IMR-90 (cell line): ENCODE measurements at regions not wholly inside any gene's neighbourhood (a gene's known extent, or its start where the extent isn't known, plus 50 kb on each side); places are given as distances from the start of the nearest gene placed in this dataset.

ENCODE experiments used
- ATAC-seq: fragments of 200-7000 bp; cut with Tn5 transposase; 2 replicates; pipeline ENCODE4 v1.9.1; 2020; ENCODE audit warnings: low read depth, mild to moderate bottlenecking, moderate library complexity
- BruUV-seq: library from RNA; stranded (reverse); fragments of 400-500 nt; replicated peaks from 2 replicates; lab custom pipeline; 2021; lab: Mats Ljungman, UMichigan
- CTCF ChIA-PET: fragments of 300-600 bp; formaldehyde crosslinking; extraction: SDS; loops from one replicate; lab custom pipeline; 2021; ENCODE audit warnings: antibody characterized with exemption; lab: Yijun Ruan, JAX
- POLR2A ChIA-PET: fragments of 300-600 bp; sonication (Branson Sonifier 250); formaldehyde crosslinking; loops from one replicate; lab custom pipeline; 2022; ENCODE audit warnings: antibody characterized with exemption; ENCODE audit not compliant: unreplicated experiment; lab: Charles Lee
- DNase-seq: peaks from one replicate; pipeline ENCODE4 v3.0.0; 2013
- H2AFZ ChIP-seq: replicated peaks from 2 replicates; pipeline ENCODE3; 2013; ENCODE audit warnings: low read length, mild to moderate bottlenecking; ENCODE audit not compliant: poor library complexity
- H2AK5ac ChIP-seq: 2 replicates; pipeline ENCODE4 v1.6.1; 2013; ENCODE audit warnings: low read depth, low read length, inconsistent platforms
- H2AK9ac ChIP-seq: replicated peaks from 2 replicates; pipeline ENCODE3; 2013; ENCODE audit warnings: mild to moderate bottlenecking, low read depth, low read length, moderate library complexity; ENCODE audit not compliant: poor library complexity
- H2BK120ac ChIP-seq: 2 replicates; pipeline ENCODE4 v1.6.1; 2013; ENCODE audit warnings: low read depth, low read length, inconsistent platforms
- H2BK15ac ChIP-seq: 3 replicates; pipeline ENCODE4 v1.6.1; 2013; ENCODE audit warnings: low read depth, low read length, inconsistent platforms
- H2BK20ac ChIP-seq: 2 replicates; pipeline ENCODE4 v1.6.1; 2013; ENCODE audit warnings: low read depth, mild to moderate bottlenecking, inconsistent platforms, low read length, moderate library complexity
- H2BK5ac ChIP-seq: 2 replicates; pipeline ENCODE4 v1.6.1; 2013; ENCODE audit warnings: mild to moderate bottlenecking, low read depth, low read length, inconsistent platforms; ENCODE audit not compliant: poor library complexity, severe bottlenecking
- H3K14ac ChIP-seq: replicated peaks from 2 replicates; pipeline ENCODE4 v1.6.1; 2013; ENCODE audit warnings: low read depth, low read length, inconsistent platforms
- H3K18ac ChIP-seq: 2 replicates; pipeline ENCODE4 v1.6.1; 2013; ENCODE audit warnings: low read depth, low read length, control low read depth
- H3K23ac ChIP-seq: 2 replicates; pipeline ENCODE4 v1.6.1; 2013; ENCODE audit warnings: low read depth, low read length, inconsistent platforms
- H3K27ac ChIP-seq: 2 replicates; pipeline ENCODE4 v1.5.1; 2013; ENCODE audit warnings: mild to moderate bottlenecking, control low read depth, low read length; ENCODE audit not compliant: insufficient read depth
- H3K27me3 ChIP-seq: 2 replicates; pipeline ENCODE4 v1.6.1; 2013; ENCODE audit warnings: low read length; ENCODE audit not compliant: control insufficient read depth, insufficient read depth
- H3K36me3 ChIP-seq: 2 replicates; pipeline ENCODE4 v1.6.1; 2013; ENCODE audit warnings: low read length, mixed read lengths; ENCODE audit not compliant: control insufficient read depth, insufficient read depth
- H3K4ac ChIP-seq: 2 replicates; pipeline ENCODE4 v1.6.1; 2013; ENCODE audit warnings: low read depth, low read length, inconsistent platforms
- H3K4me1 ChIP-seq: 2 replicates; pipeline ENCODE4 v1.6.1; 2013; ENCODE audit warnings: low read length, mixed read lengths; ENCODE audit not compliant: control insufficient read depth, insufficient read depth
- H3K4me2 ChIP-seq: 2 replicates; pipeline ENCODE4 v1.6.1; 2013; ENCODE audit warnings: low read depth, mild to moderate bottlenecking, control low read depth, low read length, moderate library complexity
- H3K4me3 ChIP-seq: 2 replicates; pipeline ENCODE4 v1.5.1; 2013; ENCODE audit warnings: low read depth, mild to moderate bottlenecking, control low read depth, low read length, moderate library complexity; ENCODE audit not compliant: insufficient read depth
- H3K56ac ChIP-seq: 2 replicates; pipeline ENCODE4 v1.6.1; 2013; ENCODE audit warnings: low read length, inconsistent platforms; ENCODE audit not compliant: insufficient read depth; ENCODE audit errors: extremely low read depth
- H3K79me1 ChIP-seq, 2 experiments: 2 replicates each; pipeline ENCODE4 v1.6.1; 2013; ENCODE audit warnings: low read length in 2 of 2, inconsistent platforms in 1 of 2, low read depth in 1 of 2
- H3K9ac ChIP-seq: 2 replicates; pipeline ENCODE4 v1.6.1; 2013; ENCODE audit warnings: low read depth, low read length, control low read depth
- H3K9me1 ChIP-seq: 2 replicates; pipeline ENCODE4 v1.6.1; 2013; ENCODE audit warnings: low read length, inconsistent platforms; ENCODE audit not compliant: insufficient read depth
- H3K9me3 ChIP-seq: 2 replicates; pipeline ENCODE4 v1.6.1; 2013; ENCODE audit warnings: low read length; ENCODE audit not compliant: control insufficient read depth, insufficient read depth
- H4K20me1 ChIP-seq: 2 replicates; pipeline ENCODE4 v1.6.1; 2013; ENCODE audit warnings: low read length, inconsistent platforms; ENCODE audit not compliant: insufficient read depth
- H4K5ac ChIP-seq: 2 replicates; pipeline ENCODE4 v1.6.1; 2013; ENCODE audit warnings: mild to moderate bottlenecking, low read depth, low read length, control low read depth
- H4K8ac ChIP-seq, 2 experiments: 2 replicates each; pipeline ENCODE4 v1.6.1; 2013; ENCODE audit warnings: low read depth in 2 of 2, low read length in 2 of 2, control low read depth in 1 of 2, inconsistent platforms in 1 of 2
- H4K91ac ChIP-seq: 2 replicates; pipeline ENCODE4 v1.6.1; 2013; ENCODE audit warnings: low read depth, low read length, inconsistent platforms; ENCODE audit not compliant: insufficient read depth
- BHLHE40 ChIP-seq: fragments of 150-350 bp; IDR thresholded peaks from 2 replicates; pipeline ENCODE4 v1.6.1; 2016; ENCODE audit warnings: mild to moderate bottlenecking, low read depth, low read length
- CEBPB ChIP-seq: IDR thresholded peaks from 2 replicates; pipeline ENCODE4 v1.6.1; 2012; ENCODE audit warnings: low read depth, low read length, improper control_type of control experiment
- CHD1 ChIP-seq: IDR thresholded peaks from 2 replicates; pipeline ENCODE4 v1.6.1; 2012; ENCODE audit warnings: low read depth, low read length, improper control_type of control experiment
- CTCF ChIP-seq: conservative IDR thresholded peaks from 2 replicates; pipeline ENCODE4 v1.5.1; 2012; ENCODE audit warnings: mild to moderate bottlenecking, low read depth, low read length, improper control_type of control experiment
- ELK1 ChIP-seq: fragments of 150-350 bp; IDR thresholded peaks from 2 replicates; pipeline ENCODE4 v1.6.1; 2016; ENCODE audit warnings: low read depth, mild to moderate bottlenecking, low read length, moderate library complexity, borderline replicate concordance
- FOS ChIP-seq: fragments of 150-350 bp; IDR thresholded peaks from 2 replicates; pipeline ENCODE4 v1.6.1; 2016; ENCODE audit warnings: low read depth, low read length
- MAFK ChIP-seq: IDR thresholded peaks from 2 replicates; pipeline ENCODE4 v1.6.1; 2012; ENCODE audit warnings: low read depth, low read length, improper control_type of control experiment
- MAZ ChIP-seq: IDR thresholded peaks from 2 replicates; pipeline ENCODE4 v1.6.1; 2012; ENCODE audit warnings: low read depth, mild to moderate bottlenecking, low read length, improper control_type of control experiment, moderate library complexity, borderline replicate concordance
- NFE2L2 ChIP-seq: fragments of 150-350 bp; IDR thresholded peaks from 2 replicates; pipeline ENCODE4 v1.6.1; 2016; ENCODE audit warnings: low read depth, mild to moderate bottlenecking, low read length
- POLR2A ChIP-seq: IDR thresholded peaks from 2 replicates; pipeline ENCODE4 v1.6.1; 2012; ENCODE audit warnings: mild to moderate bottlenecking, low read depth, low read length
- RCOR1 ChIP-seq: IDR thresholded peaks from 2 replicates; pipeline ENCODE4 v1.6.1; 2012; ENCODE audit warnings: mild to moderate bottlenecking, low read length, improper control_type of control experiment; ENCODE audit not compliant: insufficient replicate concordance
- RFX5 ChIP-seq: IDR thresholded peaks from 2 replicates; pipeline ENCODE4 v1.8.0; 2012; ENCODE audit warnings: low read depth, mild to moderate bottlenecking, low read length, moderate library complexity
- SMC3 ChIP-seq: fragments of 150-350 bp; IDR thresholded peaks from 2 replicates; pipeline ENCODE4 v1.6.1; 2016; ENCODE audit warnings: low read depth, mild to moderate bottlenecking, antibody characterized with exemption, low read length, moderate library complexity
- USF2 ChIP-seq: fragments of 150-350 bp; IDR thresholded peaks from 2 replicates; pipeline ENCODE4 v1.6.1; 2017; ENCODE audit warnings: mild to moderate bottlenecking, antibody characterized with exemption, low read length, low read depth
- WGBS, 2 experiments: methylation state at CpG; one replicate each; pipeline versions ENCODE4 v1.1.5 to v1.1.7; 2013; ENCODE audit warnings: missing lambda C conversion rate in 2 of 2; ENCODE audit not compliant: insufficient read length in 1 of 2; ENCODE audit errors: extremely low coverage in 2 of 2; 5-methylcytosine and 5-hydroxymethylcytosine counted together
- dilution Hi-C: fragments of 300-500 bp; cut with HindIII; formaldehyde crosslinking; loops from one replicate; pipeline ENCODE4 v1.14.3; 2018; ENCODE audit warnings: low sequenced_read_pairs; ENCODE audit not compliant: unreplicated experiment
- in situ Hi-C: fragments of 300-500 bp; cut with MboI; formaldehyde crosslinking; loops from 3 replicates; pipeline ENCODE4 v1.14.3; 2019; ENCODE audit warnings: low sequenced_read_pairs, inconsistent platforms, mixed read lengths
- intact Hi-C: fragments of 100-400 bp; cut with micrococcal nuclease; formaldehyde crosslinking; loops from 2 replicates; pipeline ENCODE4 v1.10.0; 2022

- Histone ChIP-seq H3K4me2 (peak overlapping the region; percentile 40), H3K56ac (no peak overlapping the region), H4K20me1 (no peaks in the 10 kb centered on the region), H3K23ac (no peak overlapping the region), H3K4me1 (no peaks in the 10 kb centered on the region), H4K5ac (no peak overlapping the region), H2AFZ (no peak overlapping the region), H2AK5ac (no peak overlapping the region), H3K36me3 (no peaks in the 10 kb centered on the region), H3K9ac (no peak overlapping the region), H3K27ac (no peak overlapping the region), H2BK5ac (no peak overlapping the region), H2BK20ac (0 out of 2 replicates have a peak overlapping the region, but pooled peaks have one; percentile 17), H3K4me3 (no peak overlapping the region), H3K18ac (peak overlapping the region; percentile 10; the same call in 1 of the 2 replicates), H4K8ac (no peak overlapping the region), H3K79me1 (no peaks in the 10 kb centered on the region), H3K14ac (no peak overlapping the region), H2BK120ac (no peak overlapping the region), H3K9me1 (no peaks in the 10 kb centered on the region), H4K91ac (no peak overlapping the region), H3K4ac (no peak overlapping the region), H3K27me3 (no peaks in the 10 kb centered on the region), H2AK9ac (no peak overlapping the region), H2BK15ac (no peak overlapping the region), H3K9me3 (no peaks in the 10 kb centered on the region)
- DNase-seq (peak; percentile 90), ATAC-seq (peak; percentile 91)
- dilution Hi-C loops (no loop called here), in situ Hi-C loops (loop anchor here (5.0 kb wide), 2 partner anchors 672 to 732 kb away; no protein-coding TSS in a partner anchor), intact Hi-C loops (loop anchor here (1.0 to 5.0 kb wide), 4 partner anchors 69 to 884 kb away; no protein-coding TSS in a partner anchor)
- POLR2A ChIA-PET: no interaction called here
- CTCF ChIA-PET: interaction anchor here (0.7 to 3.5 kb wide), 10 partner anchors 9 to 884 kb away, joined by 3 to 28 read pairs (median 3); no protein-coding TSS in a partner anchor
- BruUV-seq: no TSS peak
- WGBS, 2 experiments: 0% methylated on average over 3 of the region's 16 CpGs; no CpG with 5 or more reads in 1 of the 2 experiments
- TF ChIP-seq SMC3 (peak; percentile 95), MAFK (peak; percentile 86), NFE2L2 (no peak), CEBPB (peak; percentile 82), CHD1 (peak; percentile 71; the same call in 1 of the 2 replicates), FOS (no peak), ELK1 (no peak), RFX5 (no peak), BHLHE40 (peak; percentile 65; the same call in 1 of the 2 replicates), USF2 (no peak), RCOR1 (no peak), POLR2A (no peak), CTCF (peak; percentile 90), MAZ (no peak)
These were observed 165.9 kb upstream of the TANK start for GRCh38 chr2:160994141-160995002.
